ENCODE measurements at regions not wholly inside any gene's neighbourhood (a gene's known extent, or its start where the extent isn't known, plus 50 kb on each side); places are given as distances from the start of the nearest gene placed in this dataset.

DNA sequence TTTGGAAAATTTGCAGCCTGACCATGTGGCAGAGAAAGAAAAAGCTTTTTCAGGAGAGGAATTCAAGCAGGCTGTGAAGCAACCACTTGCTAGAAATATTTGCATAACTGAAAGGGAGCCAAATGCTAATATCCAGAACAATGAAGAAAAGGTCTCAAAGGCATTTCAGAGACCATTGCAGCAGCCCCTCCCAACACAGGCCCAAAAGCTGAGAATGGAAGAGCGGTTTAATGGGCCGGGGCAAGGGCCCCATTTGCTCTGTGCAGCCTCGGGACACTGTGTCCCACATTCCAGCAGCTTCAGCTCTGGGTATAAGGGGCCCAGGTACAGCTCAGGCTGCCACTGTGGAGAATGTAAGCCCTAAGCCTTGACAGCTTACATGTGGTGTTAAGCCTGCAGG is 918.1 kb upstream of the POT1 start:
- no peak for DNase-seq (ENCODE audit: low read depth in 2 of 2)
- no peak for TF ChIP-seq CTCF (IDR thresholded peaks at IDR 0.05; ENCODE audit: low read depth, low read length)
- no peak overlapping the region for H3K4me3 ChIP-seq (replicated peaks in 1 of 2; ENCODE audit: low read depth in 2 of 2, low read length in 2 of 2)

DNA sequence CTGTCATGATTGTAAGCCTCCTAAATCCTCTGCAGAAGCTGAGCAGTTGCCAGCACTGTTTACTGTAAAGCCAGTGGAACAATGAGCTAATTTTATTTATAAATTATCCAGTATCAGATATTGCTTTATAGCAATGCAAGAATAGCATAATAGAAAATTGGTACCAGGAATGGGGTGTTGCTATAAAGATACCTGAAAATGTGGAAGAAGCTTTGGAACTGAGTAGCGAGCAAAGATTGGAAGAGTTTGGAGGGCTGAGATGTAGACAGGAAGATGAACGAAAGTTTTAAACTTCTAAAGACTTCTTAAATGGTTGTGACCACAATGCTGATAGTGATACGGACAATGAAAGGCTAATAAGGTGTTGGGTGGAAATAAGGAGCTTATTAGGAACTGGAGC is 917.4 kb upstream of the POT1 start:
- DNase-seq (ENCODE audit: low read depth in 2 of 2) = no peak
- TF ChIP-seq CTCF (IDR thresholded peaks at IDR 0.05; ENCODE audit: low read depth, low read length) = no peak
- no peak overlapping the region for H3K4me3 ChIP-seq (replicated peaks in 1 of 2; ENCODE audit: low read depth in 2 of 2, low read length in 2 of 2)

DNA sequence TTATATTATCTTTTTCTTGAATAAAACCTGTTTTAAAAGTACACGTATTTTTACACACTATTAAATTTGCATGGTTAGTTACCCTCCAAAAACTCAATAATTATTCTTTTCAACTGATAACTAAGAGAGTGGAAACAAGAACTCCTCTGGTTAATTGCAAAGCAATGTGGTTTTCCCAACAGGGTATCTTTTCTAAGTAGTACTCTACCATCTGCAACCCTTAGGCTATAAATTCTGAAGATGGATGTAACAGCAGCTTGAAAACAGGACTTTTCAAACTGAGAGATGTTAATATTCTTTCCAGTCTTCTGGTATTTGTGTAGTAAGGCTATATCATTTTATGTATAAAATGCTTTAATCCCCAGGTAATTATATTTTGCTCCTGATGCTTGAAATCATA is 916.1 kb upstream of the POT1 start:
- TF ChIP-seq CTCF (IDR thresholded peaks at IDR 0.05; ENCODE audit: low read depth, low read length) = no peak
- DNase-seq (ENCODE audit: low read depth in 2 of 2) = no peak
- H3K4me3 ChIP-seq (replicated peaks in 1 of 2; ENCODE audit: low read depth in 2 of 2, low read length in 2 of 2) = no peak overlapping the region

DNA sequence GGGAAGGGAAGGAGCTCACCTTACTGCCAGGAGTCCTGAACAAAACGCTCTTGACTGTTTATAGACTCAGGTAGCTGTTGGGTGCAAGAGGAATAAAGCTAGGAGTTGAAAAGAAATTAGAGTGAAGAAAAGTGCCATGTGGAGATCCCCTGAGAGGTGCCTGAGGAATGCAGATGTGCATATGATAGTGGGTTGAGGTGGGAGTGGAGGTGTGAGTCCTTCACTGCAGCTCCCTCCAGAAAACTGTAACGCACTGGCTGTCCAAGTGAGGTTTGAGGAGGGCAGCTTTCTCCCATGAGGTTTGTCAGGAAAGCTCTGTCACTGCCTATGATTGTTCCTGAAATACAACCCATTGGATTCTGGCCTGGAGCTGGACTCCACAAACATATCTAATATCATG is 904.8 kb upstream of the POT1 start:
- TF ChIP-seq CTCF (IDR thresholded peaks at IDR 0.05; ENCODE audit: low read depth, low read length) = no peak
- no peak overlapping the region for H3K4me3 ChIP-seq (replicated peaks in 1 of 2; ENCODE audit: low read depth in 2 of 2, low read length in 2 of 2)
- no peak for DNase-seq (ENCODE audit: low read depth in 2 of 2)

GRCh38 chr7:125833839-125834238 is 904.2 kb upstream of the POT1 start:
- TF ChIP-seq CTCF (IDR thresholded peaks at IDR 0.05; ENCODE audit: low read depth, low read length) = no peak
- no peak overlapping the region for H3K4me3 ChIP-seq (replicated peaks in 1 of 2; ENCODE audit: low read depth in 2 of 2, low read length in 2 of 2)
- DNase-seq (ENCODE audit: low read depth in 2 of 2) = no peak

- TF ChIP-seq CTCF (IDR thresholded peaks at IDR 0.05; ENCODE audit: low read depth, low read length) = no peak
- no peak for DNase-seq (ENCODE audit: low read depth in 2 of 2)
- no peak overlapping the region for H3K4me3 ChIP-seq (replicated peaks in 1 of 2; ENCODE audit: low read depth in 2 of 2, low read length in 2 of 2)
Measured at GRCh38 chr7:125830743-125831142, 901.1 kb upstream of the POT1 start.

- no peak for TF ChIP-seq CTCF (IDR thresholded peaks at IDR 0.05; ENCODE audit: low read depth, low read length)
- H3K4me3 ChIP-seq (replicated peaks in 1 of 2; ENCODE audit: low read depth in 2 of 2, low read length in 2 of 2) = no peak overlapping the region
- DNase-seq (ENCODE audit: low read depth in 2 of 2) = no peak
Measured at GRCh38 chr7:125828153-125828700, 898.6 kb upstream of the POT1 start.

All from cardiac fibroblast (primary cell).